Keratinocyte (primary cell): ENCODE measurements at regions not wholly inside any gene's neighbourhood (a gene's known extent, or its start where the extent isn't known, plus 50 kb on each side); places are given as distances from the start of the nearest gene placed in this dataset.

Experiments
- DNase-seq: peaks from one replicate; pipeline ENCODE4 v3.0.0-alpha.2; 2011; ENCODE audit warnings: low read depth, missing footprints, low spot score
- FAIRE-seq: peaks from 2 replicates; lab custom pipeline; 2011; peaks lifted over from hg19 to GRCh38; lab: Jason Lieb, UNC
- H2AFZ ChIP-seq: 2 replicates; pipeline ENCODE4 v1.6.0; 2012; ENCODE audit warnings: low read length, control low read depth, inconsistent platforms; ENCODE audit not compliant: control insufficient read depth
- H3K27ac ChIP-seq: 2 replicates; pipeline ENCODE4 v1.5.1; 2011; ENCODE audit warnings: low read length; ENCODE audit not compliant: control insufficient read depth, insufficient read depth
- H3K27me3 ChIP-seq: 3 replicates; pipeline ENCODE4 v1.6.0; 2011; ENCODE audit warnings: low read length; ENCODE audit not compliant: control insufficient read depth, insufficient read depth; ENCODE audit errors: extremely low read depth
- H3K36me3 ChIP-seq, 2 experiments: 2 replicates in 1 of 2; 3 replicates in 1 of 2; pipeline ENCODE4 v1.5.1; 2011; ENCODE audit warnings: low read length in 2 of 2, mild to moderate bottlenecking in 1 of 2; ENCODE audit not compliant: control insufficient read depth in 2 of 2, insufficient read depth in 2 of 2; ENCODE audit errors: extremely low read depth in 1 of 2
- H3K4me1 ChIP-seq: 3 replicates; pipeline ENCODE4 v1.5.1; 2011; ENCODE audit warnings: low read length; ENCODE audit not compliant: control insufficient read depth, insufficient read depth; ENCODE audit errors: extremely low read depth
- H3K4me2 ChIP-seq: 3 replicates; pipeline ENCODE4 v1.6.0; 2011; ENCODE audit warnings: low read depth, low read length; ENCODE audit not compliant: control insufficient read depth, insufficient read depth; ENCODE audit errors: extremely low read depth
- H3K4me3 ChIP-seq, 3 experiments: fragments of 200-600 bp in 1 of 3; sonication (generic) in 1 of 3; 2 replicates in 2 of 3; 3 replicates in 1 of 3; pipeline ENCODE4 v1.5.1; 2011 to 2016; ENCODE audit warnings: low read length in 3 of 3, mild to moderate bottlenecking in 3 of 3, control low read depth in 2 of 3, inconsistent platforms in 1 of 3, low read depth in 1 of 3, mixed read lengths in 1 of 3, mixed run types in 1 of 3, moderate library complexity in 1 of 3; ENCODE audit not compliant: control insufficient read depth in 2 of 3, insufficient read depth in 2 of 3; ENCODE audit errors: extremely low read depth in 1 of 3
- H3K79me2 ChIP-seq: 2 replicates; pipeline ENCODE4 v1.6.0; 2012; ENCODE audit warnings: low read length; ENCODE audit not compliant: control insufficient read depth, insufficient read depth
- H3K9ac ChIP-seq: 3 replicates; pipeline ENCODE4 v1.6.0; 2011; ENCODE audit warnings: low read length; ENCODE audit not compliant: control insufficient read depth, insufficient read depth; ENCODE audit errors: extremely low read depth
- H3K9me1 ChIP-seq: 3 replicates; pipeline ENCODE4 v1.6.0; 2011; ENCODE audit warnings: low read length; ENCODE audit not compliant: control insufficient read depth, insufficient read depth; ENCODE audit errors: extremely low read depth
- H3K9me3 ChIP-seq: 2 replicates; pipeline ENCODE4 v1.5.1; 2012; ENCODE audit warnings: low read depth, low read length; ENCODE audit not compliant: control insufficient read depth
- H4K20me1 ChIP-seq: 3 replicates; pipeline ENCODE4 v1.6.0; 2011; ENCODE audit warnings: low read length; ENCODE audit not compliant: control insufficient read depth, insufficient read depth; ENCODE audit errors: extremely low read depth
- EZH2 ChIP-seq: IDR thresholded peaks from one replicate; pipeline ENCODE4 v1.6.1; 2012; ENCODE audit warnings: inconsistent platforms, mild to moderate bottlenecking, low read length, moderate library complexity
- dilution Hi-C: fragments of 300-500 bp; cut with MboI; formaldehyde crosslinking; loops from one replicate; pipeline ENCODE4 v1.7.0; 2020; ENCODE audit warnings: low sequenced_read_pairs; ENCODE audit not compliant: extremely low pct_ligation_motif_present
- TF ChIP-seq, protein P1 (sequence below), 3 experiments: IDR thresholded peaks in 1 of 3; conservative IDR thresholded peaks in 1 of 3; optimal IDR thresholded peaks in 1 of 3; 2 replicates in 2 of 3; 3 replicates in 1 of 3; pipeline versions ENCODE3 to v1.5.1; 2011; ENCODE audit warnings: low read length in 3 of 3, mild to moderate bottlenecking in 3 of 3, moderate library complexity in 2 of 3, control low read depth in 1 of 3, inconsistent platforms in 1 of 3; ENCODE audit not compliant: insufficient read depth in 2 of 3; ENCODE audit errors: extremely low read depth in 1 of 3

DNA sequence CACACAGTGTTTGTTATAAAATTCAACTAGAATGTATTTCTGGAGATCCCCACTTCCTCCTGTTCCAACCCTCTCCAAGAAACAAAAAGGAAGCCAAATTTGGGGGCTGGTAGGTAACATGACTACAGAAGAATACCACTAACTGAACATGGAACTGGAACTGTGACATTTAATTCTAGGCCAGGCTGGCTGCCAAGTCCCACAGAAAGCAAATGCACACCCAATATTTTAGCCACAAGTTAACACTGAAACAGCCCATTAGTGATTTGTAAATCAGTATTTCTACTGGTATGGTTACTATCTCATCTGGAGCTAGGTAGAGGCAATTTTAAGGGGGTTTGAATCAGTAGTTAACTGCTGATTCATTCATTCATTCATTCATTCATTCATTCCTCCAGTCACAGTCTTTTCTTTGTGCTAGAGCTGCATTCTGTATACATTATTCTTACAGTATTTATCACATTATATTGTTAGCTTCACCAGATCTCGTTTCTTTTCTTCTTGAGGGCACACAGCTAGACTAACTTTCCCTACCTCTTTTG, 131.7 kb upstream of the GDNF start:
- H3K4me1 ChIP-seq = no peaks in the 10 kb centered on the region
- no peaks in the 10 kb centered on the region for H3K9me1 ChIP-seq
- no peak overlapping the region for H3K4me3 ChIP-seq
- H3K79me2 ChIP-seq = no peaks in the 10 kb centered on the region
- no peak overlapping the region for H3K9ac ChIP-seq
- DNase-seq = no peak
- dilution Hi-C loops = no loop called here
- no peak overlapping the region for H2AFZ ChIP-seq
- H3K27me3 ChIP-seq = no peaks in the 10 kb centered on the region
- FAIRE-seq = no peak
- H4K20me1 ChIP-seq = no peaks in the 10 kb centered on the region
- no peak overlapping the region for H3K4me2 ChIP-seq
- H3K9me3 ChIP-seq = no peaks in the 10 kb centered on the region
- H3K27ac ChIP-seq = no peak overlapping the region
- no peaks in the 10 kb centered on the region for H3K36me3 ChIP-seq
- TF ChIP-seq EZH2 = no peak
- TF ChIP-seq, protein P1, sequence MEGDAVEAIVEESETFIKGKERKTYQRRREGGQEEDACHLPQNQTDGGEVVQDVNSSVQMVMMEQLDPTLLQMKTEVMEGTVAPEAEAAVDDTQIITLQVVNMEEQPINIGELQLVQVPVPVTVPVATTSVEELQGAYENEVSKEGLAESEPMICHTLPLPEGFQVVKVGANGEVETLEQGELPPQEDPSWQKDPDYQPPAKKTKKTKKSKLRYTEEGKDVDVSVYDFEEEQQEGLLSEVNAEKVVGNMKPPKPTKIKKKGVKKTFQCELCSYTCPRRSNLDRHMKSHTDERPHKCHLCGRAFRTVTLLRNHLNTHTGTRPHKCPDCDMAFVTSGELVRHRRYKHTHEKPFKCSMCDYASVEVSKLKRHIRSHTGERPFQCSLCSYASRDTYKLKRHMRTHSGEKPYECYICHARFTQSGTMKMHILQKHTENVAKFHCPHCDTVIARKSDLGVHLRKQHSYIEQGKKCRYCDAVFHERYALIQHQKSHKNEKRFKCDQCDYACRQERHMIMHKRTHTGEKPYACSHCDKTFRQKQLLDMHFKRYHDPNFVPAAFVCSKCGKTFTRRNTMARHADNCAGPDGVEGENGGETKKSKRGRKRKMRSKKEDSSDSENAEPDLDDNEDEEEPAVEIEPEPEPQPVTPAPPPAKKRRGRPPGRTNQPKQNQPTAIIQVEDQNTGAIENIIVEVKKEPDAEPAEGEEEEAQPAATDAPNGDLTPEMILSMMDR (optimal IDR thresholded peaks at IDR 0.05 in 1 of 3, IDR thresholded peaks at IDR 0.05 in 1 of 3, conservative IDR thresholded peaks at IDR 0.05 in 1 of 3; ENCODE audit: extremely low read depth in 1 of 3, insufficient read depth in 2 of 3, low read length in 3 of 3) = no peak

DNA sequence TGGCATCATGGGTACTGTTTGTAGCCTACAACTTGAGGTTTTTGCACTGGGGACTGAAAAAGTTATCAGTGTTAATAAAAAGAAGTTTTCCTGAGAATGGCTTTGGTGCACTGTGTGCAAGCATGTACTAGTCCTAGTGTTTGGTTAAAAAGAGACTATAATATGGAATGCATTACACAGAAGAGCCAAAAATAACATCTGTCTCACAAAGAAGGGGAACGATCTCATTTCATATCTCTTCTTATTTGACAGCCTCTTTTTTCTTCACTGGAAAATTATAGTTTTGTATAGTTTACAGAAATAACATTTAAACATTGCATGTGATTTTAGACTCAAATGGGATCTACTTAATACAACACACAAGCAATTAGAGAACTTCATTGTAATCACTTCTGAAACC, 127.0 kb upstream of the GDNF start:
- Histone ChIP-seq H3K27me3 (no peaks in the 10 kb centered on the region), H4K20me1 (no peaks in the 10 kb centered on the region), H3K79me2 (no peaks in the 10 kb centered on the region), H3K27ac (no peak overlapping the region), H3K9ac (no peak overlapping the region), H3K4me3 (no peak overlapping the region), H3K4me1 (no peaks in the 10 kb centered on the region), H3K36me3 (no peaks in the 10 kb centered on the region), H3K4me2 (no peak overlapping the region), H2AFZ (no peak overlapping the region), H3K9me3 (no peaks in the 10 kb centered on the region), H3K9me1 (no peaks in the 10 kb centered on the region)
- no peak for TF ChIP-seq EZH2
- TF ChIP-seq, protein P1 (optimal IDR thresholded peaks at IDR 0.05 in 1 of 3, IDR thresholded peaks at IDR 0.05 in 1 of 3, conservative IDR thresholded peaks at IDR 0.05 in 1 of 3; ENCODE audit: extremely low read depth in 1 of 3, insufficient read depth in 2 of 3, low read length in 3 of 3) = no peak
- dilution Hi-C loops = no loop called here
- no peak for FAIRE-seq
- no peak for DNase-seq
